Left renal pelvis (tissue), 4 donors: ENCODE measurements at regions not wholly inside any gene's neighbourhood (a gene's known extent, or its start where the extent isn't known, plus 50 kb on each side); places are given as distances from the start of the nearest gene placed in this dataset.

ENCODE experiments used
- DNase-seq, 4 donors: peaks; one replicate each; pipeline ENCODE4 v3.0.0-alpha.2; 2013; ENCODE audit warnings: low read depth in 4 of 4, low spot score in 3 of 4

DNA sequence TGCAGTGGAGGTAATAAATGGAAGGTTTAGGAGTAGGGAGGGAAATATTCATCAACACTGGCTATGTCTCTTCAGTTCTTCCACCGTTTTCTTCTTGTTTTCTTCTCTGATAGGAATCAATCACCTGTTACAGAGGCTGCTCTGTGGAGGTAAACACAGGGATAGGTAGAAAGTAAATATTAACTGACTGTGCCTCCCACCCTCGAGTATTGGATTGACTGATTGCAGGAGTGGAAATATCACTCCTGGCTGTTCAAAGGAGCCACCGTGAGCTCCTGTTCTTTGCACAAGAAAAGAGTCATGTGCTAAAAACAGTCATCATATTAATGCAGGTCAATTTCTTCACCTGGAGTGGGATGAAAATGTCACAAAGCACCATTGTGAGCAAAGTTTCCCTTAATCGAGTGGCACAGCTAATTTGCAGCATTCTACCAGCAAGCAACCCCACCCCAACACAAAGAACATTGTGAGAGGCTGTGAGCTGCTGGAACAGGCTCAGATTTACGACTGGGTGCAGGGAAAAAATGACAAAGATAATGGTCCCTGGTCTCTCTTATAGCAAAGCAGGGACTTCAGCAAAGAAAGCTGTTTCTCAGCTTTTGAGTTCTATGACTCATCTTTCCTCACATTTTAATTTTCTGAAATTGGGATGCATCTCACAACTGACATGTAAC, 113.7 kb upstream of the TSPAN5 start:
- no peak for DNase-seq

DNA sequence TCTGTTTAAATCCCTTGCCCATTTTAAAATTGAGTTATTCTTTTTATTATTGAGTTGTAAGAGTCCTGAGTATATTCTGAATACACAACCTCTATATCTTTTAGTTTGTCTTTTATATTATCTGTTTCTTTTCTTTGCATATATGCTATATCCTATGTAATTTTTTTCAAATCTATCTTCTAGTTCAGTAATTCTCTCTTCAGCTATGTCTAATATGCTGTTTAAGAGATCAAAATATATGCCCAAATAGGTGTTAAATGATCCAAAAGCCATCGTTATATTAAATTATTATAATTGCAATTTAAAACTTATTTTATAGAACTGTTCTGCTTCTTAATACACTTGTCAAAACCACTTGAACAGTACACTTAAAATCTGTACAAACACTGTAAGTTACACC, 107.4 kb upstream of the TSPAN5 start:
- no peak for DNase-seq

DNA sequence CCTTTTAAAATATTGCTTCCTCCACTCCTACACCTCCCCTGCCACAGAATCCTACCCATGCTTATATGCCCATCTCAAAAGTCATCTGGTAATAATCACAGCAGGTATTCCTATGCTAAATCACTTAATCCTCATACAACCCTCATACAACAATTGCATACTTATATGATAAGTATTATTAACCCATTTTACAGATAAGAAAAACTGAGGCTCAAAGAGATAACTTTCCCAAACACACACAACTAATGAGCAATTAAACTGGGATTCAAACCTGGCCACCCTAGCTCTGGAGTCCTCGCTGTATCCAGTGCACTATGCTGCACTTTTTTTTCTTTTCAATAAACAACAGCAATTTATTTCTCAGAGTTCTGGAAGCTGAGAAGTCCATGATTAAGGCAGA, 99.8 kb upstream of the TSPAN5 start:
- DNase-seq, result no peak

DNA sequence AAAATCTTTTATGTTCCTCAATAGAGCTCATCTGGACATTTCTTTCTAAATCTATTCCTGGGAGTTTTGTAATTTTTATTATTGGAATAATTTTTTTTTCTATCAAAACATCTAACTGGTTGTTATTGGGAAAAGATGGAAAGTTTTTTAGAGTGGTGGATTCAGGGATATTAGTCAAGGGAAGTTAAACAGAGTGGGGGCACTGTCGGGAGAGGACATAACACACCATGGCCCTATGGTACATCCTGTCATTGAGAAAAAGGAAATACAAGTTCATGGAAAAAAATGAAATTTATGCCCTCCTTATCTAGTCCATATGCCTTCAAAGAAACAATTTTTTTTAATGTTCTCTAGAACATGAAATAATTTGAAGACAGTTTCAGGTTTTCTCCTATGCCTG, 96.3 kb upstream of the TSPAN5 start:
- no peak for DNase-seq

DNA sequence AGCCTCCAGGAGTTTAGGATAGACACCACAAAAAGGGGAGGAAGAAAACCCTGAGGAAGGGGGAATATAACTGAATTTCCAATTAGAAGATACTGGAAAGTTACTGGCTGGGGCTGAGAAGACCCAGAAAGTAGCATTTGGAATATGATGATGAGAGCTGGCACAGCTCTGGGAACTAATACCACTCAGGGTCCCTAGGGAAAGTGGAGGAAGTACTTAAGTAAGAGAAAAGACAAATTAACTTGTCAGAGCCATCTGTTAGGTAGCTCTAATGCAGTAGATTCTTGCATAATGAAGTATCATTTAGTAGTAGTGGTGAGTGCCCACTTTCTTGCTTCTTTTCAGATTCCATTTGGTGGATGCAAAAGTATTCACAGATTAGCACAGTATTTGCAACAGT, 90.8 kb upstream of the TSPAN5 start:
- DNase-seq, result no peak

DNA sequence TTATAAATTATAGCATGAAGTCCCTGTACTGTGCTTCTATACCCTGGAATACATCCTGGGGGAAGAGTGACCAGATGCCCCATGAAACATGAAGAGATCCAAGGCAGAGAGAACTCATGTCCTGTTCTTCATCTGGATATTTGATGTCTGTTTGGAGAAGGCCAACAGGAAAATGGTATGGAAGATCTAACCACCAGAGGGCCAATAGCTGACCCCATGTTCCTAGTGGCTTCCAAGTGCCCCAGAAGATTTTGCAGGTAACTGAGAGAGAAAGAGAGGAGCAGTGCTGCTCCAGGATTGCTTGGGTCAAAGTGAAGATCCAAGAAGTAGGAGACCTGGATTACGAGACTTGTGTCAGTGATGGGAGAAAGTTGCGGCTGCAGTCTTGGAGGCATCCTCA, 90.2 kb upstream of the TSPAN5 start:
- DNase-seq, result no peak

DNA sequence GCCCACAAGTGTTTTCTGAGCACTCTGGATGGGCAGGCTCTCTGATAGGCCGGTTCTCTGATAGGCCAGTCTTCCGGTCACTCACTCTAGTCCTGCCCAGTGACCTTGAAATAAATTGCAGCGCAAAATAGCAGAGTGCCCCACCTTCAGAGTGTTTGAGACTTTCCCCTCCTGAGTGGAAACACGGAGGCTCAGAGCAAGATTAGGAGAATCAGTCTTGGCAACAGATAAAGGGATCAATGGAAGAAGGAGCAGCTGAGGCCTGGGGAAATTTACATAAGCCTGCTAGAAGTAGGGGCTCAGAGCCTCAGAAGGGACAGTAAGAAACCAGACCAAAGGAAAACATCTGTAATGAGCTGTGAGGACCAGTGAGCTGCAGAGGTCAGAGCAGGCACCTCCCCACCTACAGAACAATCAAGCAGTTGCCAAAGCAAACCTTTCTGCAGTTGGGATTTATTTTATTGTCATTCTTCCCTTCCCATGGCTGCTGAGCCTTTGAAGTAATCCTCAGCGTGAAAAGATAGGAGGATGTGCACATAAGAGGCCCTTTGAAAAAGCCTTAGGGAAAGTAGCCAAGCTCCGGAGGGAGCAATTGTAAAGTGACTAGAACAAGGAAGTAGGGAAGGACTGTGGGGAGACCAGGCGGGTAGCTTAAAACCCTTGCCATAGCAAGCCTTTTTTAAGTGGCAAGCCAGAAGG, 89.1 kb upstream of the TSPAN5 start:
- peak in 1 of 4 donors; percentile 7 for DNase-seq

DNA sequence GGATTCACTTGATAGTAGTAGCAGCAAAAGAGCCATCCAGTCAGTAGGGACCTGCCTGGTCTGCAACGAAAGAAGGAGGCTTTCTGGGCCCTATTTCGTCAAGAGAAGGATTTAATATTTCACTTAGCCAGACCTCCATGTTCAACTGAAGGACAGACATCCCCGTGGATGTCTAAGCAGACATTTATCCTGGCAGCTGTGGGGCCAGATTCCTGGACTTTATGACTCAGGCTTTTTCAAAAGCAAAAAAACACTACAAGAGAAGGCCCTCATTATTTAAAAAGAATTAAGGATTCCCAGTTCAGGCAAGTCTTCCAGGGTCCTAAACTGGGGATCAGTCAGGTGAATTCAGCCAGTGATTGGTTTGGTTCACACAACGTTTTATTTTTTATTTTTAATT, 88.5 kb upstream of the TSPAN5 start:
- DNase-seq, result no peak

DNA sequence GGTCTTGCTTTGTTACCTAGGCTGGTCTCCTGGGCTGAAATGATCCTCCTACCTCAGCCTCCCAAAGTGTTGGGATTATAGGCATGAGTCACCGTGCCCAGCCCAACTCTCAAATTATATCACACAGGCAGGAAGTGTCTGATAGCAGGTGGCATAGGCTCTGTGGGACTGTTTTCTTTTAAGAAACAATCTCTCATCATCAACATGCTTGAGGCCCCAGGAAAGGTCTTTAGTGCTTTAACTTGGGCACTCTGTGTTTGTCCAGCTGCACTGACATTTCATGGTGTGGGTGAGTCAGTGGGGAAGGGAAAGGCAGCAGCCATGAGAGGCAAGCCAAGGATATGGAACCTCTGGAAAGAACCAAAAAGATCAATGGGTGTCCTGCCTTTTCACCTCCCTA, 88.1 kb upstream of the TSPAN5 start:
- no peak for DNase-seq

DNA sequence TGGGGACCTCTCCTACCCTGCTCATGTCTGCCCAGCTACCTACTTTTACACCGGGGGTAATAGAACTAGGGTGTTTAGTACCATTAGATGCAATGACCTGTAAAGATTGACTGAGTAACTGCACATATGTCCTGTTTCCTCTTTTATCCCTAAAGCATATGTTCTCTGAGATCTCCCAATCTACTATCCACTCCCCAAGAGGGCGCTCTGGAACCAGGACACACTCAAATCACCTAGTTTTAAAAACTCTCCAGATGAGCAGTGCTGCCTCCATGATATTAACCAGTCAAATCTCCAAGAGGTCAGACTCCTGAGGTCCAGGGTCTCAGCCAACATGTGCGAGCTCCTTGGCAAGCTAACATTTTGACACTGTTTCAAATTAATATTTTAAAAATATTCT, 87.0 kb upstream of the TSPAN5 start:
- DNase-seq, result no peak

DNA sequence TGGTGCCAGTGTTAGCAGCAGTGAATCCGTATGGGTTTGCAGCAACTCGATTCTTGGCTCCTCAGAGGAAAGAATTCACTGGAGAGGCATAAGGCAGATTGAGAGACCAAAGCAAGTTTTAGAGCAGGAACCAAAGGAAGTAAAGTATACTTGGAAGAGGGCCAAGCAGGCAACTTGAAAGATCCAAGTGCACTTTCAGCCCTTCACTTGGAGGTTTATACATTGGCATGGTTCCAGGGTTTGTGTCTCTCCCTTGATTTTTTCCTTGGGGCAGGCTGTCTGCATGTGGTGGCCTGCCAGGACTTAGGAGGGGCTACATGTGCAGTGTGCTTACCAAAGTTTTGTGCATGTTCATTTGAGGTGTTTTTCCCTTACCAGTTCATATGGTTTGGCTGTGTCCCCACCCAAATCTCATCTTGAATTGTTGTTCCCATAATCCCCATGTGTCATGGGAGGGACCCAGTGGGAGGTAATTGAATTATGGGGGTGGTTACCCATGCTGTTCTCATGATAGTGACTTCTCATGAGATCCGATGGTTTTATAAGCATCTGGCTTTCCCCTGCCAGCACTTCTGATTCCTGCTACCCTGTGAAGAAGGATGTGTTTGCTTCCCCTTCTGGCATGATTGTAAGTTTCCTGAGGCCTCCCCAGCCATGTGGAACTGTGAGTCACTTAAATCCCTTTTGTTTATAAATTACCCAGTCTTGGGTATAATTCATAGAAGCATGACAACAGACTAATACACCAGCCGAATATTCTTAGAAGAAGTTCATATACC, 86.2 kb upstream of the TSPAN5 start:
- no peak for DNase-seq

DNA sequence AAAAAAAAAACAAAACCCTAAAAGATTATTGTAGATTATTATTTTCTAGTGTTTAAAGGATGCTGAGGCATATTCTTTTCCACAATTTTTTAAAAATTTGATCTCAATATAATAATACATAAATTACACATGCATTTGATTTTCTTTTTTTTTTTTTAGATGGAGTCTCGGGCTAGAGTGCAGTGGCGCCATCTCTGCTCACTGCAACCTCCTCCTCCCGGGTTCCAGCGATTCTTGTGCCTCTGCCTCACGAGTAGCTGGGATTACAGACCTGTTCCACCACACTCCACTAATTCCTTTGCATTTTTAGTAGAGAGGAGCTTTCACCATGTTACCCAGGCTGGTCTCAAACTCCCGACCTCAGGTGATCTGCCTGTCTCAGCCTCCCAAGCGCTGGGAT, 83.5 kb upstream of the TSPAN5 start:
- no peak for DNase-seq

DNA sequence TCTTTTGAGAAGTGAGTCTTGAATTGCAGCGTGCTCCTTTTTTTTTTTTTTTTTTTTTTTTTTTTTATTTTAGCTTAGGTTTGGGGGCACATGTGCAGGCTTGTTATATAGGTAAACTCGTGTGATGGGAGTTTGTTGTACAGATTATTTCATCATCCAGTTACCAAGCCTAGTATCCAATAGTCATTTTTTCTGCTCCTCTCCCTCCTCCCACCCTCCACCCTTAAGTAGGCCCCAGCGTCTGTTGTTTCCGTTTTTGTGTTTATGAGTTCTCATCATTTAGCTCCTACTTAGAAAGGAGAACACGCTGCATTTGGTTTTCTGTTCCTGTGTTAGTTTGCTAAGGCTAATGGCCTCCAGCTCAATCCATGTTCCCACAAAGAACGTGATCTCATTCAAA, 81.3 kb upstream of the TSPAN5 start:
- DNase-seq, result no peak

DNA sequence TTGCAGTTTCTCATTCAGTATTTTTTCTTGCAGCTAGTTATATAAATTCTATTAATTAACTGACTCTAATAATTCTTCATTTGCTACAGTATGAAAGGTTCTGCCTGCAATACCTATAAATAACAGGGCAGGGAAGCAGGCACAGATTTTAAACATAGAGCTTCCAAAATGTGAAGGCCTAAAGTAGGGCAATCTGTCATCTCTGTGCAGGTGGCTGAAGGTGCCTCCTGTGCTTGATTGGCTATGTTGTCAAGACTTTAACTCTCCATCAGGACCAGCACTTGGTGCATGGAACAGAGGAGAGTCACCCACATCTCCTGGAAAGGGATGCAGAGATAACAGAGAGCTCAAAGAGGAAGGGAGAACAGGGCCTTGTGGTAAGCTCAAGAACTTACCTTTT, 75.2 kb upstream of the TSPAN5 start:
- DNase-seq, result no peak

DNA sequence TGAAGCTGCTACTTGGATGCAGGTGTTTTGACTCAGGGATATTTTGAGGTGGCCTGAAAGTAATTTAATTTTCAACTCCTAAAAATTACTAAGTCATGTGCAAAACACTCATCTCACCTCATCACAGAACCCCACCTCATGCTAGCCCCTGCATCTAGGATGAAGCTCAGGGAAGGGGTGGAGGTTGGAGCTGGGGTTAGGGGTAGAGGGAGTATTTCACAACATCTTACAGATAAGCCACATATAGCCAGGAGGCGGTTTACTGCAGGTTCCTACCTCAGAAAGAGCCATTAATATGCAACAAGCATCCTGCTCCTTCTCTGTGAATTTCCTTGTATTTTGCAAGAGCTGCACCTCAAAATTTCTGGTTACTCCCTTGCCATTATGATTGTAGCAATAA, 70.5 kb upstream of the TSPAN5 start:
- no peak for DNase-seq

DNA sequence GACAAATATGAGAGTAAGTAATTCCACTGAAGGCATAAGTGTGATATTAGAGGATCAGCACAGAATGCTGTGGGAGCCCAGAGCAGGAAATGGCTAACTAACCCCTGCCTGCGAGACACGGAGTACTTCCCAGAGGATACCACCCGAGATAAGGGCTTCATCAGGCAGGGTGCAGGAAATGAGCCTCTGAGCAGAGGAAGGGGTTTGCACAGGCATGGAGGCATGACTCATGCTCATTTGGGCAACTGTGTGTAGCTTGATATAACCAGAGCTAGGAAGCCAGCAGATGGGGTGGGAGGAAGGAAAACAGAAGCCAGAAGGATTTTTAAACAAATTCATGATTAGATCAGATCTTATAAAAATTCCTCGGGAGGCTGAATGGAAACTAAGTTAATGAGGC, 70.0 kb upstream of the TSPAN5 start:
- DNase-seq, result no peak

DNA sequence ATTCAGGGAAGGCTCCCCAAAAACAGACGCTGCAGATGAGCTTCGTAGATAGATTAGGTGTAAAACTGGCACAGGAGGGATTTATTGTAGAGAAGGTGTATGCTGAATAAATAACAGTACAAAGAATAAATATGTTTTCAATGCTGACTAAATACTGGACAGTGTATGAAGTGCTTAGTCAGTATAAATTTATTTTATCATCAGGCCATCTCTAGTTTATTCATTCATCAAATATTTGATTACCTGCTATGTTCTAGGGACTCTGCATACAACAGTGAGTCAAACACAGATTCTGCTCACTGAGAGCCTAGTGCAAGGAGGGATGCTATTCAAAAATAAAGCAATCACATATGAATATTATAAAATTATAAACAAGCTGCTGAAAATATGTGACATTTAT, 63.6 kb upstream of the TSPAN5 start:
- no peak for DNase-seq

DNA sequence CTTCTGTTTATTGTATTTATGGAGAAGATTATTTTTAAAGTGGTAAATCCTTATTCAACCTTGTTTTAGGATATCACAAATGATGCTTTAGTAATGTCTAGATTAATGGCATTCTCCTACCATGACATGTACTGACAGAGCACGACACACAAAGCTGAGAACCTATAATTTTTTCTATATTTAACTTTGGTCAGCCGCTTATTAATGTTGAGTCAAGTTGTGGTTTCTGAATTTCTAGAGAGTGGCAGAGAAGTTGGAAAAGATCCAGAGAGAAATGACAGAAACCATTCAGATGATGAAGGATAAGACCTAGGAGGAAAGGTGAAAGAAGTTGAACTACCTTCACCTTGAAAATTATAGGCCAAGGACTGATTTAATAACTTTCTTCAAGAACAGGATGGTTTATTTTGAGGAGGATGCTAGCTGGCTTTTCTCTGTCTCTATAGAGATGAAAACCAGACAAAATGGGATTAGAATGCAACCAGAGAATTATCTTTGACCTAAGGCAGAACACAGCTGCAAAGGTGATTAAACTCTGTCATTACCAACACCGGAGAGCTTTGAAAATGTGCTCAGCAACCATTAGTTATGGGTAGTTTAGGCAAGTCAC, 62.6 kb upstream of the TSPAN5 start:
- DNase-seq, result no peak

DNA sequence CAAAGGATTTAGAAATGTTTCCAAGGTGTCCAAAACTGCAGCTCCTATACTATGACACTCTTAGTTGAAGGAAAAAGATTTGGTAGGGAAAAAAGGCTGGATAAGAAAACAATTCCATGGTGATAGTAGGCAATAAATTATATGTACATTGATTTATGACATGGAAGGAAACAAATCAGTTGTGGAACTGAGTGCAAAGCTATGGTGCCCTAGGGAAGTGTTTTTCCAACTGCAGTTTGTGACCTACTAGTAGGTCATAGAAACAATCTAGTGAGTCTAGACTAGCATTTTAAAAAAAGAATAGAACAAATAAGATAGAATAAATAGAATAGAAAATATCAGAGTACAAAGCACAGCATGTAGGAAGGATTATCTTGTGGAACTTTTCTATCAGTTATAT, 58.4 kb upstream of the TSPAN5 start:
- no peak for DNase-seq

DNA sequence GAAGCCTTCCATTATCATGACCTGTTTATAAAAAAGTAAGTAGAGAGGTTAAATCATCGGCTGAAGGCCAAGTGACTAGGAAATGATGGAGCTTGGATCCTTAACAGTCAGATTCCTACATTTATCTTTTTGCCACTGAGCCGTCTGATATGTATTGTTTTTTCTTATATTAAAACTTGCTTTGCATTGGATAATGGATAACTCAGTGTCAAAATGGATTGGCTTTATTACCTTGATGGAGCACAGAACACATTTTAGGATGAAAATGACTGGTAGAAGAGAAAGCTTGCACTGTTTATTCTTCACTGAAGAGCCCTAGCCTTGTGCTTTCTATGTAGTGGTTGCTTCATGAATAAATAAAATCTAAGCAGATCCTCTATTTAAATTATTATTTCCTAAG, 54.2 kb upstream of the TSPAN5 start:
- DNase-seq, result no peak

DNA sequence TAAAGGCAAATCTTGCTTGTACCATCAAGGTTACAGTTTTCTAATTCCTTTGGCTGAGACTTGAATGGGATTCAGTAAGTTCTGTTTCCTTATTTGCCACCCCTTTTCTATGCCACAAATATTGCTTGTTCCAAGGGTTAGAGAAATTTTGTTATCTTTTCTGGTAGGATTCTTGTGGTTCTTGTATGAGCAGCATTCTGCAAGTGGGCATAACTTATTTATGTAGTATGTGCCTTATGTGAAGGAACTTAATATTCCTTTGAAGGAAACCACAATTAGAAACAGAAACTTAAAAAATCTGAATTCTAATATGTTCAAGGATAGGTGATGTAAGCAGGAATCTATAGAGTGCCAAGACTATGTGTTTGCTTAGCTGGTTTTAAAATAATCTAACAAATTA, 53.1 kb upstream of the TSPAN5 start:
- DNase-seq, result no peak

DNA sequence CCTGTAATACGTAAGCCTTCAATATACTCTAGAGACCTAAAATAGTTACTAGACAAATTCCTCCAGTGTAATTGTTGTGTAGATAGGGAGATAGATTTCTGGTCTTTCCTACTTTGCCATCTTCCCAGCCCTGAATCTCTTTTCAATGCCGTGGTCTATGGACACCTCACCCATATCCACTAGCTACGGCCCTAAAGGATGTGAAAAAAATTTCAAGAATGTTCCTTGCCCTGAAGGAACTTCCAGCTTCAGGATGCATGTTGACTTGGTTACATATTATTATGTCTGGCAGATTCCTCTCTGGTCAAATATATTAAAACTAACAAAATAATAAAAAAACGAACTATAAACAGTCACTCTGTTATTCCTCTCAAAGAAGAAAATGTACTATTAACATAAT, 52.4 kb upstream of the TSPAN5 start:
- no peak for DNase-seq
